ENCODE measurements at regions not wholly inside any gene's neighbourhood (a gene's known extent, or its start where the extent isn't known, plus 50 kb on each side); places are given as distances from the start of the nearest gene placed in this dataset.

DNA sequence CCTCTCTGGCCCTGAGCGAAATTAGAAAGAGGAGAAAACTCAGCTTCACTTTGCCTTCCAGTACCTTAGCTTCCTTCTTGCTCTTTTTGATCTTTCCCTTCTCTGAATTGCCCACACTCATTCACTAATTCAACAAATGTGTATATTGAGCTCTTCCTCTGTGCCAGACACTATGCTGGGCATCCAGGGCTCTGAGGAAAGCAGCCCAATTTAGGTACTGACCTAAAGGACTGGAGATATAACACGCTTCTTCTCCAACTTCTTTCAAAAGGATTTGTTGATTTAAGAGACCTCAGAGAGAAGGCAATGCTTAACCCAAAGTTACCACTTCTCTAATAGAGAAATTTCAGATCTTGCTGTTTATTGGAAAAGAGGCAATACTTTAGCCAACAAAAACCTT, 103.6 kb downstream of the TMPRSS5 start (continued):
- TF ChIP-seq CBX8 (IDR thresholded peaks at IDR 0.05; ENCODE audit: borderline replicate concordance, low read depth, low read length): no peak
- TF ChIP-seq JUND (IDR thresholded peaks at IDR 0.05; ENCODE audit: low read length): no peak
- no peak for TF ChIP-seq TBP (IDR thresholded peaks at IDR 0.05; ENCODE audit: low read depth, low read length)
- TF ChIP-seq TAF1 (IDR thresholded peaks at IDR 0.05; ENCODE audit: low read depth, low read length): no peak

Data from H1 (cell line).